OCI-LY1 (cell line): ENCODE measurements at regions not wholly inside any gene's neighbourhood (a gene's known extent, or its start where the extent isn't known, plus 50 kb on each side); places are given as distances from the start of the nearest gene placed in this dataset.

Experiments
- H2AFZ ChIP-seq: fragments of 200-600 bp; sonication (generic), shearing (Covaris generic); 2 replicates; pipeline ENCODE4 v1.6.0; 2014; ENCODE audit warnings: antibody characterized with exemption, mild to moderate bottlenecking, low read length
- H3F3A ChIP-seq: fragments of 200-600 bp; sonication (generic), shearing (Covaris generic); 2 replicates; pipeline ENCODE4 v1.6.0; 2014; ENCODE audit warnings: mild to moderate bottlenecking, antibody characterized with exemption, low read length, moderate library complexity; ENCODE audit not compliant: insufficient read depth
- H3K27ac ChIP-seq: fragments of 200-600 bp; sonication (generic); 2 replicates; pipeline ENCODE4 v1.5.1; 2014; ENCODE audit warnings: low read length, mixed run types, mild to moderate bottlenecking, low read depth; ENCODE audit not compliant: poor library complexity, severe bottlenecking
- H3K27me3 ChIP-seq: fragments of 200-600 bp; sonication (generic); 2 replicates; pipeline ENCODE4 v1.6.0; 2014; ENCODE audit warnings: antibody characterized with exemption, mild to moderate bottlenecking, low read length, moderate library complexity; ENCODE audit not compliant: insufficient read depth
- H3K36me3 ChIP-seq: fragments of 200-600 bp; sonication (generic); 2 replicates; pipeline ENCODE4 v1.6.1; 2014; ENCODE audit warnings: mild to moderate bottlenecking, antibody characterized with exemption, low read length, moderate library complexity, mixed read lengths; ENCODE audit not compliant: insufficient read depth
- H3K4me1 ChIP-seq: fragments of 200-600 bp; sonication (generic); 2 replicates; pipeline ENCODE4 v1.5.1; 2014; ENCODE audit warnings: mild to moderate bottlenecking, low read length, moderate library complexity; ENCODE audit not compliant: insufficient read depth, severe bottlenecking
- H3K4me2 ChIP-seq: fragments of 200-600 bp; sonication (generic), shearing (Covaris generic); 2 replicates; pipeline ENCODE4 v1.6.1; 2014; ENCODE audit warnings: low read length
- H3K4me3 ChIP-seq: fragments of 200-600 bp; sonication (generic); 2 replicates; pipeline ENCODE4 v1.5.1; 2014; ENCODE audit warnings: low read length, low read depth, mild to moderate bottlenecking, mixed read lengths; ENCODE audit not compliant: poor library complexity, severe bottlenecking
- H3K79me2 ChIP-seq: fragments of 200-600 bp; shearing (Covaris generic); 2 replicates; pipeline ENCODE4 v1.6.1; 2016; ENCODE audit warnings: mixed run types, low read length, mixed read lengths; ENCODE audit not compliant: insufficient read depth
- H3K9ac ChIP-seq: fragments of 200-600 bp; sonication (generic), shearing (Covaris generic); 2 replicates; pipeline ENCODE4 v1.6.1; 2014; ENCODE audit warnings: mild to moderate bottlenecking, low read length, mixed read lengths
- H3K9me2 ChIP-seq: fragments of 200-600 bp; sonication (generic), shearing (Covaris generic); 2 replicates; pipeline ENCODE4 v1.6.1; 2014; ENCODE audit warnings: low read depth, mild to moderate bottlenecking, low read length, mixed read lengths
- H3K9me3 ChIP-seq: fragments of 200-600 bp; shearing (Covaris generic); 2 replicates; pipeline ENCODE4 v1.6.1; 2014; ENCODE audit warnings: low read length, mixed read lengths
- H4K20me1 ChIP-seq: fragments of 200-600 bp; sonication (generic), shearing (Covaris generic); 2 replicates; pipeline ENCODE4 v1.6.0; 2016; ENCODE audit warnings: mild to moderate bottlenecking, low read length; ENCODE audit not compliant: insufficient read depth
- CTCF ChIP-seq: fragments of 200-600 bp; sonication (generic), shearing (Covaris generic); IDR thresholded peaks from 2 replicates; pipeline ENCODE4 v1.5.1; 2017; ENCODE audit warnings: mild to moderate bottlenecking, antibody characterized with exemption, low read length, moderate library complexity, mixed read lengths
- EZH2 ChIP-seq: fragments of 200-600 bp; sonication (generic), shearing (Covaris generic); IDR thresholded peaks from 2 replicates; pipeline ENCODE4 v1.8.0; 2017; ENCODE audit warnings: borderline replicate concordance, mixed run types, mild to moderate bottlenecking, antibody characterized with exemption, low read length, moderate library complexity, mixed read lengths

GRCh38 chr18:60050821-60051220, 151.0 kb downstream of the PMAIP1 start:
- Histone ChIP-seq H4K20me1 (no peaks in the 10 kb centered on the region), H3K4me1 (no peaks in the 10 kb centered on the region), H2AFZ (no peak overlapping the region), H3K4me3 (no peak overlapping the region), H3K27me3 (no peaks in the 10 kb centered on the region), H3K79me2 (no peaks in the 10 kb centered on the region), H3K9me2 (no peaks in the 10 kb centered on the region), H3K9ac (no peak overlapping the region), H3F3A (no peaks in the 10 kb centered on the region), H3K4me2 (no peak overlapping the region), H3K36me3 (no peaks in the 10 kb centered on the region), H3K27ac (no peak overlapping the region), H3K9me3 (no peaks in the 10 kb centered on the region)
- TF ChIP-seq CTCF (no peak), EZH2 (no peak)

- Histone ChIP-seq H3K4me3 (no peak overlapping the region), H3K4me1 (no peaks in the 10 kb centered on the region), H3K36me3 (no peaks in the 10 kb centered on the region), H3K9me3 (no peaks in the 10 kb centered on the region), H3K27me3 (no peaks in the 10 kb centered on the region), H3K9me2 (no peaks in the 10 kb centered on the region), H3K9ac (no peak overlapping the region), H3K4me2 (no peak overlapping the region), H4K20me1 (no peaks in the 10 kb centered on the region), H3K27ac (no peak overlapping the region), H2AFZ (no peak overlapping the region), H3K79me2 (no peaks in the 10 kb centered on the region), H3F3A (no peaks in the 10 kb centered on the region)
- TF ChIP-seq CTCF = no peak
- no peak for TF ChIP-seq EZH2
Measured at GRCh38 chr18:60049172-60049571, 149.4 kb downstream of the PMAIP1 start.

GRCh38 chr18:60047556-60047955, 147.8 kb downstream of the PMAIP1 start:
- no peak overlapping the region for H3K9ac ChIP-seq
- H3K4me3 ChIP-seq = no peak overlapping the region
- H3F3A ChIP-seq = no peaks in the 10 kb centered on the region
- H4K20me1 ChIP-seq = no peaks in the 10 kb centered on the region
- no peaks in the 10 kb centered on the region for H3K36me3 ChIP-seq
- H3K27ac ChIP-seq = no peak overlapping the region
- H3K9me3 ChIP-seq = no peaks in the 10 kb centered on the region
- H2AFZ ChIP-seq = no peak overlapping the region
- no peaks in the 10 kb centered on the region for H3K9me2 ChIP-seq
- TF ChIP-seq CTCF (no peak), EZH2 (no peak)
- no peaks in the 10 kb centered on the region for H3K79me2 ChIP-seq
- no peaks in the 10 kb centered on the region for H3K27me3 ChIP-seq
- no peaks in the 10 kb centered on the region for H3K4me1 ChIP-seq
- no peak overlapping the region for H3K4me2 ChIP-seq
